ENCODE measurements at regions not wholly inside any gene's neighbourhood (a gene's known extent, or its start where the extent isn't known, plus 50 kb on each side); places are given as distances from the start of the nearest gene placed in this dataset.

- TF ChIP-seq KLF16 (tag by site-specific recombination; IDR thresholded peaks at IDR 0.05): no peak
- no peak for TF ChIP-seq YY1 (tag by site-specific recombination; IDR thresholded peaks at IDR 0.05)
These were observed 619.8 kb downstream of the HINT1 start for GRCh38 chr5:130545291-130545690.
